COLO668 (cell line): ENCODE measurements at regions not wholly inside any gene's neighbourhood (a gene's known extent, or its start where the extent isn't known, plus 50 kb on each side); places are given as distances from the start of the nearest gene placed in this dataset.
"Not testable (repeated sequence)": the region's sequence is repeated elsewhere in the genome, so short reads cannot be mapped to it uniquely, and the experiment has no call there.

ENCODE experiments used
- DNase-seq: peaks from one replicate; lab custom pipeline; 2025; ENCODE audit not compliant: unreplicated experiment; lab: John Stamatoyannopoulos, UW

DNA sequence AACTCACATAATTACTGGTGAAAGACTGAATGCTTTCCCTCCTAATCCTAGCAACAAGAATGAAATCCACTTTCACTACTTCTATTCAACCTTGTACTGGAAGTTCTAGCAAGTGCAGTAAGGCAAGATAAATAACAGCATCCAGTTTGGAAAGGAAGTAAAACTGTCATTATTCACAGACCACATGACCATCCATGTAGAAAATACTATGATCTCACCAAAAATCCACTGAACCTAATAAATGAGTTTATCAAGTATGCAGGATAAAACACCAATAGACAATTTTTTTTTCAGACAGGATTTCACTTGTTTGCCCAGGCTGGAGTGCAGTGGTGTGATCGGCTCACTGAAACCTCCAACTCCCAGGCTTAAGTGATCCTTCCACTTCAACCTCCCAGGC lies 117.7 kb downstream of the TMEM167A start:
- no peak for DNase-seq

DNA sequence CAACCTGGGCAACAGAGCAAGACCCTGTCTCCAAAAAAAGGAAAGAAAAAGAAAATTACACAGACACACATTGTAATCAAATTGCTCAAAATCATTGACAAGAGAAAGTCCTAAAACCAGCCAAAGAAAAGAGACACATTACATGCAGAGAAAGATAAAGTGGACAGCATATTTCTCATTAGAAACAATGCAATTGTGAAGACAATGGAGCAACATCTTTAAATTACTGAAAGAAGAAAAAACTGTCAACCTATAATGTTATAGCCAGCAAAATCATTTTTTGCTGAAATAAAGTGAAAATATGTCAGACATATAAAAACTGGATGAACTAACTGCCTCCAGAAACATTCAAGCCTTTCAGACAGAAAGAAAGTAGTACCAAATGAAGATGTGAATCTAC lies 120.6 kb downstream of the TMEM167A start:
- no peak for DNase-seq

GRCh38 chr5:82952326-82952725 lies 124.9 kb downstream of the TMEM167A start:
- no peak for DNase-seq

- DNase-seq = not testable (repeated sequence)
These were observed 132.9 kb downstream of the TMEM167A start for GRCh38 chr5:82944267-82944666.

GRCh38 chr5:82942083-82942881 lies 134.9 kb downstream of the TMEM167A start:
- no peak for DNase-seq

DNA sequence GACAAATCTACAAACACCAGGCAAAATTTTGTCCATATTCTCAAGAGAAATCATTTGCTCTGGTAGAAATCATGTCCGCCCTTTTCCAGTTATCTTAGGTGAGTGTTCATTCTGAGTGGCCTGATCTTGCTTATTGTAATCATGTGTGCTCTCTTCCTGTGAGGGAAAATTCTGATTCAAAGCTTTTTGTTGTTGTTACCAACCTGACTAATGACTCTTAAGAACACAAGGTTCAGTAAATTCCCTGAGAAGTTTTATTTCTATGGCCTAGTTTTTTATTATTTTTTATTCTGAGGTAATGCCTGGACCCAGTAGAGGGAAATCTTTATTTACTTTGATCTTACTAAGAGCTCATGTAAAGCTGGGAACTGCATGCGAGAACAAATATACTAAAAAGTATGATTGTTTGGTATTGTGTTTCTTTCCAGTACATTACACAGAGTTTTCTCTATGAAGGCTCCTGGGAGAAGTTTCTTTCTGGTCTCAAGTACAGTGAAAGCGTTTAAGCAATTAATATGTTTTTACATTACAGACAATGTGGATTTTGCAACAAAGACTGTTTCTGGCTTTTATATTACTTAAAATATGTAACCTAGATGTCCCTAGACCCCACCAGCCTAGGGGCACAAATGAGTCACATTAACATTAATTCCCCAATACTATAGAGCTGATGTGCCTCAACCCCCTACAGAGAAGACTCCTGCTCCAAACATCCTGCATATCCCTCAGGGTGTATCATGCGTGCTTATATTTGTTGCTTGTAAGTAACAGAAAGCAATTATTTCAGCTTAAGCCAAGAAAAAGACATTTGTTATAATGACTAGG lies 138.1 kb downstream of the TMEM167A start:
- DNase-seq = no peak

- DNase-seq = not testable (repeated sequence)
These were observed 144.5 kb downstream of the TMEM167A start for GRCh38 chr5:82932473-82933220.

- DNase-seq = no peak
These were observed 146.1 kb downstream of the TMEM167A start for GRCh38 chr5:82931110-82931509.

GRCh38 chr5:82925061-82925411 lies 152.2 kb downstream of the TMEM167A start:
- no peak for DNase-seq

- no peak for DNase-seq
These were observed 152.8 kb downstream of the TMEM167A start for GRCh38 chr5:82924226-82925060.

DNA sequence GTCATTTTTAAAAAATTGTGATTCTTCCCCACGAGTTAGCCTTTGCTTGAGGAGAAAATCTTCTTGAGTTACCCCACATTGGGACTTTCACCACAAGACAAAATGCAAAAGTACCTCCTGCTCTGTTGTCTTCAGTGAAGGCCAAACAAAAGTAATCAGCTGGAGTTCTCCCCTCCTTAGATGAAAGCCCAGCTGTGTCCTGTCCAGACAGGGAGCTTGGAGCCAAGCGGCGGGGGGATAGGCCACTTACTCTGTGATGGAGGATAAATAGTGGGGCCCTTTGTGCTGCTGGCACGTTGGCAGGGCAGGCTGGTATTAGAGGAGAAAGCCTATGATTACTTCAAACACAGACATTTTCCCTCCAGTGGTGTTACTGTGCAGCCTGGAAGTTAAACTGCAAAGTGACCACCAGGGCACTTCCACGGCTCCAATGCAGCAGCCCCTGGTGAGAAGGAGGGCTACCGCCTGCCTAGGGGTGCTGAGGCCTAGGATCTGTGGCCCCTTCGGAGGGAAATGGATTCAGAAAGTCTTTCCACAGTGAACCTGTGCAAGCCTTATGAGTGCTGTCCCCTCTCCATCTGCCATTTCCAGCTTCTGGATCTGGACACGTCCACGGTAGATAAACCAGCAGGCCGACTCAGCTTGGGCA lies 155.0 kb downstream of the TMEM167A start:
- no peak for DNase-seq

DNA sequence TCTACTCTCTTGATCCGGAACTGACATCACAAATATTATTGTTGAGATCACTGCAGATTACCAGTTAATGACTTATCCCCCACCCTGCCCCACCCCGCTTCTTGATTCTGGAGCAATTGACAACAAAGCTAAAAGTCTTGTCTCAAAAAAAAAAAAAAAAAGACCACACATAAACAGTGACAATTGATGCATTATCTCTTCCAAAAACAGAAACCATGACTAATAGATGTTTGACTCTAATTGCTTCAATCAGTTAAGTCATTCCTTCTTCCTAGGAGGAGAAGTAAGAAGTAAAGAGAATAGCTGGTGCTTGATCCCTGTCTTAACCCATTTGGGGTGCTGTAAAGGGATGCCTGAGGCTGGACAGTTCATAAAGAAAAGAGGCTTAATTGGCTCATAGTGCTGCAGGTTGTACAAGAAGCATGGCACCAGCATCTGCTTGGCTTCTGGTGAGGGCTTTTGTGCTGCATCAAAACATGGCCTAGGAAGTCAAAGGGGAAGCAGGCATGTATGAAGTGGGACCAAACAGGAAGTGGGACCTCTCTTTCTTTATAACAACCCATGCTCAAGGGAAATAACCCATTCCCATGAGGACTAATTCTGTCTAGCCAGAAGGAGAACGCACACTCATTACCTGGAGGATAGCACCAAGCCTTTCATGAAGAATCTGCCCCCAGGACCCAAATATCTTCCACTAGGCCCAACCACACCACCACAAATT lies 158.7 kb downstream of the TMEM167A start:
- no peak for DNase-seq

- DNase-seq = no peak
These were observed 159.6 kb downstream of the TMEM167A start for GRCh38 chr5:82917584-82917983.

DNA sequence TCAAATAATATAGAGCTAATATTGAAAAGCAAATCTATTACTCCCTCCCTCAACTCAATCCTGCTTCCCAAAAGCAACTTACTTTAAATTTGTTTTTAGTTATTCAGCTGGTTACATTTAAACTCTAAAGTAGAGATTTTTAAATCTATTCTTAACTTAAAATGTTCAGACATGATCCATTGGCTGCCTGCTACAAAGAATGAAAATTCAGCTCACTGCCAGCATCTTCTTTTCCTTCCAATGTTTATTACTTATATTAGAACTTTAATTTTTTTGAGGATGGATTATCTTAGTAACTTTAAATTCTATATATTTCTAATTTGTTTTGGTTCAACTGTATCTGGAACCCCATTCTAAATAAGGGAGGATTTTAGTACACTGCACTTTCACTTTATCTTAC lies 163.2 kb downstream of the TMEM167A start:
- DNase-seq = no peak

DNA sequence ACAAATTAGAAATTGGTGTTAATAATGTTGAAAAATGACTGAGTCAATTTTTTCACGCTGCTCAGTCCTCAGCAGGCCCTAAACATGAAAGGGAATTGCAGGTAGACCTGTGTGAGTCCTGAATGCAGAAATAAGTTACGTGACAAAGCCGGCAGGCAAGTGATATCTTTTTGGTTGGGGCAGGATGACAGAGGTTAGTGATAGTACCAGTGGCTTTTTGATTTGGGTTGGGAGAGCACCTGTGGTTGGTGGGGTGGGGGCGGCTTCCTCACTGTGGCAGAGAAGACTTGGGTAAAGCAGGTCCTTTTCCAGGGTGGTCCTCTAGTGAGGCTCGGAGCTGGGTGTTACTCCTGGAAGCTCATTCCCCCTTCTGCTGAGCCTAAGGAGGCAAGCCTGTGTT lies 164.7 kb downstream of the TMEM167A start:
- no peak for DNase-seq

DNA sequence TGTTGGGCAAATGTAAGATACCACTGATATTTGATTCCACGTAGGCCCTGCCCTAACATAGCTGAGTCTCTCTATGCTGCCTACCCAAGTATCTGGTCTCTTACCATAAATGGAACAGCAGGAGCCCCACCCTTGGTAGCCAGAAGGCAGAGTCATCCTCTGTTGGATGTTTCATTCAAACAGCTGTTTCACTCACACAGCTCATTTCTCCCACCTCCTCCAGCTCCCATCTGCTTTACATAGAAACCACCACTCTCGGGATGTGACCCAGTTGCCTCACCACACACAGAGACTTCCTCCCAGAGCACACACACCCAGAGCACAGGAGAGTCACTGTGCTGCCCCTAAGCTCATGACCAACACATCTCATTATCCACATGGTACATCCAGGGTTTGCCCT lies 165.3 kb downstream of the TMEM167A start:
- DNase-seq = no peak

GRCh38 chr5:82910905-82911304 lies 166.3 kb downstream of the TMEM167A start:
- DNase-seq = no peak

DNA sequence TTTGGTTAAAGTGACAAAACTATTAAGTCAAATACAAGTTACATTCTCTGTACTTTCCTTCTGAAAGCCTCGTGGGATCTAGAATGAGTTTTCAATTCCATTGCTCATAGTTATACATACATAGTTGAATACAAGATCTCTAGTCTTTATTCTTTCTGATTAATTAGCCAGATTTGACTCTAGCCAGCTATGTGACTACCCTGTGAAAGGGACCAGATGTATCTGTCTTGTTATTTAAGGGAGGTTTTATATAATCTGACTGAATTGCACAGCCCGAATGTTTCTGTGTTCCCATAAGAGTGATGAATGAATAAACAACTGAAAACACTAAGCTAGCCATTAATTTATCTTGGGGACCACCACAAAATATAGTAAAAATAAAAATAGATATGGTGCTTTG lies 166.7 kb downstream of the TMEM167A start:
- no peak for DNase-seq

- no peak for DNase-seq
These were observed 167.4 kb downstream of the TMEM167A start for GRCh38 chr5:82909771-82910170.

- no peak for DNase-seq
These were observed 171.2 kb downstream of the TMEM167A start for GRCh38 chr5:82905986-82906385.
